Stimulated activated naive B cell treated with anti-CD40 and anti-IgM and Interleukin-4, amounts not matched to agents 10 μg/mL and 1 μg/mL and 100 μg/mL, for 72 hours (primary cell): ENCODE measurements at regions not wholly inside any gene's neighbourhood (a gene's known extent, or its start where the extent isn't known, plus 50 kb on each side); places are given as distances from the start of the nearest gene placed in this dataset.

ENCODE experiments used
- ATAC-seq, 2 donors: fragments of 150-1000 bp; cut with Tn5 transposase; replicated peaks; 2 replicates each; pipeline ENCODE4 v1.10.0; 2021; ENCODE audit warnings: moderate library complexity in 1 of 2
- DNase-seq: peaks from one replicate; pipeline ENCODE4 v3.0.0; 2021
- H3K27ac Mint-ChIP-seq: one replicate; pipeline ENCODE4 v1.8.0; 2022; ENCODE audit warnings: mild to moderate bottlenecking, mixed read lengths
- H3K27me3 Mint-ChIP-seq, 2 donors: one replicate each; pipeline ENCODE4 v1.8.0; 2022; ENCODE audit warnings: mixed read lengths in 2 of 2
- H3K36me3 Mint-ChIP-seq, 2 donors: one replicate each; pipeline ENCODE4 v1.8.0; 2022; ENCODE audit warnings: mixed read lengths in 2 of 2, mild to moderate bottlenecking in 1 of 2
- H3K4me1 Mint-ChIP-seq, 2 donors: one replicate each; pipeline ENCODE4 v1.8.0; 2022; ENCODE audit warnings: mixed read lengths in 2 of 2, mild to moderate bottlenecking in 1 of 2
- H3K4me3 Mint-ChIP-seq, 2 donors: one replicate each; pipeline ENCODE4 v1.8.0; 2022; ENCODE audit warnings: mild to moderate bottlenecking in 2 of 2, mixed read lengths in 2 of 2, moderate library complexity in 1 of 2
- H3K9me3 Mint-ChIP-seq, 2 donors: one replicate each; pipeline ENCODE4 v1.8.0; 2022; ENCODE audit warnings: mixed read lengths in 2 of 2, mild to moderate bottlenecking in 1 of 2

DNA sequence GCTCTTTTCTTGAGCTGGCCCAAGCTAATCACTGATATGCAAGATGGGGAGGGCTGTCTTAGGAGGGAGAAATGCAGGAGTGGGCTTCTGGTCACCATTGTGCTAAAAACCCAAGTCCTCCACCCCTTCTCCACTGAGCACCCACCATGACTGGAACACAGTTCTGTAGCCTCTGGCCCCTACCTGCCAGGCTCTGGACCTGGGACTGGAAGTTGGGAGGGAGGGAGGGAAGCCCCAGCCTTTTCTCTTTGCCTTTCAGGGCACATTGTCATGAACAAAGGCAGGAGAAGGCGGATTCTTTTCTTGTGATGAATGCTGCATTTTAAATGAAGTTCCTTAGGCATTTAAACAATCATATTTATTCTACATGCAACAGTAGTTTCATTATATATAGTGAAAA lies 559.1 kb upstream of the TRPC7 start:
- Mint-ChIP-seq H3K36me3 (no peaks in the 10 kb centered on the region), H3K27me3 (no peaks in the 10 kb centered on the region), H3K4me3 (no peak overlapping the region), H3K9me3 (peaks cover 3 to 7% of the 10 kb centered on the region in 2 donors), H3K27ac (no peak overlapping the region), H3K4me1 (no peaks in the 10 kb centered on the region)
- no peak for DNase-seq
- no peak for ATAC-seq

DNA sequence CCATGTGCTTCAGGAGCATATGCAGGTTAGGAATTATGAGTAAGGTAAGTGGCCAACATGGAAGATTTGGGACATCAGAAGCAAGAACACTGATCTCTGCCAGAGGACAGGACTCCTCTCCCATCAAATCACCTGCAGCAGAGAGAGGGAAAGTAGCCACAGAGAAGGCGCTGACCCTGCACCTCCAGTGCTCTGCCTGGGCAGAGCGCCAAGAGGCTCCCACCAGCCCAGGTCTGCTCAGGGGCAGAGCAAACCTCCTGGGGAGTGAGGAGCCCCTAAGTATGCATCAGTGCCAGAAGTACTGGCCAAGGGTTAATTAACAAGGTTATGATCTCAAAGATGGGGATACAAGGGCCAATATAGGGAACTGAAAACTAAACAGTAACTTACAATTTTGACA lies 545.3 kb upstream of the TRPC7 start:
- peaks cover under 1 to 4% of the 10 kb centered on the region in 2 donors for H3K9me3 Mint-ChIP-seq
- H3K36me3 Mint-ChIP-seq: no peaks in the 10 kb centered on the region
- H3K4me3 Mint-ChIP-seq: no peak overlapping the region
- no peak overlapping the region for H3K27ac Mint-ChIP-seq
- DNase-seq (no peak), ATAC-seq (no peak)
- H3K27me3 Mint-ChIP-seq: no peaks in the 10 kb centered on the region
- no peaks in the 10 kb centered on the region for H3K4me1 Mint-ChIP-seq

DNA sequence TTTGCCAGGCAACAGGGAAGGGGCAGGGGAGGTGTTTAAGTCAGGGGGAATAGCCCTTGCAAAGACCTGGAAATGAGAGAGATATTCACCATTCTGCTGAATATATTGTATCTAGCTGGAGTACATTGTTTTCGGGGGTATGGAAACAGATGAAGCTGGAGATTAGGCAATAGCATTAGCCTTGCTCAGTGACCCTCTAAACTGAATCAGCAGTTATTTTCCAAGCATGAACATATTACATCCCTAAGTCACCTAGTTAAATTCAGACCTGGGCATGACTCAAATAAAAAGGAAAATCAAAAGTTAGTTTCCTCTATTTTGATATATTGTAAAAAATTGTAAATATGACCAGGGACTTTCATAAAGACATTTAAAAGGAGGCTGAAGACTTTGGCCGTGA lies 544.6 kb upstream of the TRPC7 start:
- ATAC-seq (no peak), DNase-seq (no peak)
- no peak overlapping the region for H3K4me3 Mint-ChIP-seq
- H3K9me3 Mint-ChIP-seq: peaks cover 3 to 7% of the 10 kb centered on the region in 2 donors
- no peaks in the 10 kb centered on the region for H3K4me1 Mint-ChIP-seq
- no peaks in the 10 kb centered on the region for H3K36me3 Mint-ChIP-seq
- no peaks in the 10 kb centered on the region for H3K27me3 Mint-ChIP-seq
- H3K27ac Mint-ChIP-seq: no peak overlapping the region

DNA sequence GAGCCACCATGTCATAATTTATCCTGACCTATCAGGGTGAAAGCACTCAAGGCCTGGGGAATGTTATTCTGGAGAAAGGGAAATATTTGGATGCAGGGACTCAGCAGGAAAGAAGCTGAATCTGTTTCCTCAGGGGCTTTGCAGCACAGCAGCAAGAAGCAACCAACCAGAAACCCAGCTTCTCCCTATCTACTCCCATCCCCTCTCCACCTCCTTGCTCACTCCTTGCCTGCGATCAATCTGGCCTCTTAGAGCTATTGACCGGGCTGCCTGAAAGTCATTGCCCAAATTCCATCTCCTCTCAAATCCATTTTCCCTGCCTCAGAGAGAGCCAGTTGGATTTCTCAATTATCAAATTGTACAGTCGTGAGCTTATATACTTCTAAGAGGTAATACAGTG lies 542.0 kb upstream of the TRPC7 start:
- Mint-ChIP-seq H3K4me1 (no peaks in the 10 kb centered on the region), H3K27ac (no peak overlapping the region), H3K36me3 (no peaks in the 10 kb centered on the region), H3K27me3 (no peaks in the 10 kb centered on the region), H3K9me3 (peaks cover 3 to 5% of the 10 kb centered on the region in 2 donors), H3K4me3 (no peak overlapping the region)
- no peak for DNase-seq
- no peak for ATAC-seq

DNA sequence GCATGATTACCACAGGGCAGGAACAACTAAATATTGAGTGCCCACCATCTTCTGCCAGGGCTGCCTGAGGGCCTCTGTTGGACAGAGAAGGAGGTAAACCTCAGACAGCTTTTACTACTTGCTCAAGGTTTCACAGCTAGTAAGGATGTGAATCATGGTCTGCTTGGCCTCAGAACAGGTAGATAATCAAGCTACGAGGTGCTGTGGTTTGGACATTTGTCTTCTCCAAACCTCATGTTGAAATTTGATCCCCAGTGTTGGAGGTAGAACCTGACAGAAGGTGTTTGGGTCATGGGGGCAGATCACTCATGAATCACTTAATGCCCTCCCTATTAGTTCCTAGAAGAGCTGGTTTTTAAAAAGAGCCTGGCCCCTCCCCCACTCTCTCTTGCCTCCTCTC lies 541.2 kb upstream of the TRPC7 start:
- DNase-seq (no peak), ATAC-seq (no peak)
- Mint-ChIP-seq H3K9me3 (peaks cover 3 to 5% of the 10 kb centered on the region in 2 donors), H3K4me3 (no peak overlapping the region), H3K36me3 (no peaks in the 10 kb centered on the region), H3K27ac (no peak overlapping the region), H3K4me1 (no peaks in the 10 kb centered on the region), H3K27me3 (no peaks in the 10 kb centered on the region)

DNA sequence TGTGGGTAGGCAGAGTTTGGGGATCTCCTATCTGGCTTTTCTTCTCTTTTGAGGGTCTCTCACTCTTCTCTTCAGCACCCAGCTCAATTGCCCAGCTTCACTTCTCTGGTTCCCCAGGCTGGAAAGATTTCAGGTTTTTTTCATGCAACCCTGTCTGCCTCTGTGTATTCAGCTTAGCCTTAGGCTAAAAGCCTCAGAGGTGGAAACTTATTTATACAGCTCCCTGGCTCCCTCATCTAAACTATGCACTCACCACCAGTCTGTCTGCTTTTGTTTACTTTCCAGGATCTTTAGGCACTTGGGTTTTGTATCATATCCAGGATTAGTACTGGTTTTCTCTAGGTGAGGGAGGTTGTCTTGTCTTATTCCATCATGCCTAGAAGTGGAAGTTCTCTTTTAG lies 540.2 kb upstream of the TRPC7 start:
- H3K9me3 Mint-ChIP-seq: peaks cover 5 to 9% of the 10 kb centered on the region in 2 donors
- DNase-seq: no peak
- no peaks in the 10 kb centered on the region for H3K27me3 Mint-ChIP-seq

DNA sequence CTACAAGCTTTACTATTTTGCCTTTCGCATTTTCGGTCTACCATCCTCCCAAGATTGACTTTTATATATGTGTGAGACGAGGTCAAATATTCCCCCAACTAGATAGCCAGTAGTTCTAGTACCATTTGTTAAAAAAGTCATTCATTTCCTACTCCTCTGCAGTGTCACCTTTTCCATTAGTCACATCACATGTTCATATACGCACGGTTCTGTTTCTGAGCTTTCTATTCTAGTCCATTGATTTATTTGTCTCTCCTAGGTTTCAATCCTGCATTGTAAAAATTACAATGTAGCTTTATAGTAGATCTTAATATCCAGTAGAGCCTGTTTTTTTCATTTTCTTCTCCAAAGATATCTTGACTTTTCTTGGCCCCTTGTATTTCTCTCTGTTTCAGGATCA lies 528.7 kb upstream of the TRPC7 start:
- H3K9me3 Mint-ChIP-seq: peaks cover under 1 to 4% of the 10 kb centered on the region in 2 donors
- no peaks in the 10 kb centered on the region for H3K4me1 Mint-ChIP-seq
- H3K27me3 Mint-ChIP-seq: no peaks in the 10 kb centered on the region
- no peak overlapping the region for H3K27ac Mint-ChIP-seq
- no peak overlapping the region for H3K4me3 Mint-ChIP-seq
- DNase-seq: no peak
- peak in 1 of 2 donors; percentile 31 for ATAC-seq
- no peaks in the 10 kb centered on the region for H3K36me3 Mint-ChIP-seq

More for the DNA sequence above, 540.2 kb upstream of the TRPC7 start:
- Mint-ChIP-seq H3K27ac (no peak overlapping the region), H3K36me3 (no peaks in the 10 kb centered on the region), H3K4me3 (no peak overlapping the region), H3K4me1 (no peaks in the 10 kb centered on the region)
- no peak for ATAC-seq

DNA sequence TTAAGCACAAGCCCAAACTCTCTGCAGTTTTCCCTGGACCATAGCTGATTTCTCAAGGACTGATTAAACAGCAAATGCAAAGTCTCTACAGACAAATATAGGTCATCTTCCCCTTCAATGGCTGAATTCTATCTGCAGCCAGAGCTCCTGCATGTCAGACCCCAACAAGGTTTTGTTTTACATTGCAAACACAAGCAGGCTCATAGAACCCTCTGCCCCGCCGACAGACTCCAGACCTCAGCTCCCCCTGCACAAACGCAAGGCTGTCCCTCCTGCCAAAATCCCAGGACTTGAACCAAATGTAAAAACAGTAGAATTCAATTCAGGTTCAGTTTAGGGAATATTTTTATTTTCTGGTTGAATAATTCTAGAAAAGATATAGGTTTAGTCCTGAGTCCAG lies 526.7 kb upstream of the TRPC7 start:
- DNase-seq (no peak), ATAC-seq (no peak)

DNA sequence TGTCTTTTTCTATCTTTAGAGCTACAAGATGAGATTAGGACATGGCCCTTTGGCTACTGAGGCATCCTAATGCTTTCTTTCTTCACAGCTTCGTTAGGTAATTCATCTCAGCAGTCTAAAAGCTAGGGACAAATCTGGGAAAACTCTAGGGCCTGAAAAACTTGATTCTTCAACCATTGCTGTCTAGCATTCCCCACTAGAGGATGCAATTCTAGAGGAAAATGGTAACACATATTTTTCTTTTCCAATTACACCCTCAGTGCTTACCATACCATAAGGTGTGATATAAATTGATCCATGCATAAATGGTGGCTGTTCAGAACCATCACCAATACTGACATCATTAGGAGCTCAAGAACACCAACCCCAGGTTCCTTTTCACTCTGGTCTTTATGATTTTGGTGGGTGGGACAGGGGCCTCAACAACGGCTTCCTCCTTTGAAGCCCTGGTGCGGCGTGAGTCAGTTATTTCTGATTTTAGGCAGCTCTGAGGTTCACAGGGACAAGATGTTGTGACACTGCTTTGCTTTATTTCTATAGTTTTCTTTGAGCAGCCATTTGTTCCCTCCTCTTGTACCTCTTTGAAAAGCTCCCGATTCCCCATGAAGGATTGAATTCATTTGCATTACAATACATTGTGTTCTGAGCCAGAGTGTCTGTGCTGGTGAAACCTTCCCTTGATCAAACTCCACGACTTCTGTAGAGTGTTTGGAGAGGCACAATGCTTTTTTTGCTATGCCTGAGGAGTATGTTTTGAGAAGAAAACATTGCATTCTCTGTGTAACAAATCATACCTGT lies 526.0 kb upstream of the TRPC7 start:
- Mint-ChIP-seq H3K4me3 (no peak overlapping the region), H3K36me3 (no peaks in the 10 kb centered on the region)
- no peak for ATAC-seq

More for the DNA sequence above, 526.7 kb upstream of the TRPC7 start:
- Mint-ChIP-seq H3K4me3 (no peak overlapping the region), H3K36me3 (no peaks in the 10 kb centered on the region), H3K4me1 (no peaks in the 10 kb centered on the region), H3K27me3 (no peaks in the 10 kb centered on the region), H3K9me3 (peaks cover 0 to 1% of the 10 kb centered on the region in 2 donors), H3K27ac (no peak overlapping the region)

DNA sequence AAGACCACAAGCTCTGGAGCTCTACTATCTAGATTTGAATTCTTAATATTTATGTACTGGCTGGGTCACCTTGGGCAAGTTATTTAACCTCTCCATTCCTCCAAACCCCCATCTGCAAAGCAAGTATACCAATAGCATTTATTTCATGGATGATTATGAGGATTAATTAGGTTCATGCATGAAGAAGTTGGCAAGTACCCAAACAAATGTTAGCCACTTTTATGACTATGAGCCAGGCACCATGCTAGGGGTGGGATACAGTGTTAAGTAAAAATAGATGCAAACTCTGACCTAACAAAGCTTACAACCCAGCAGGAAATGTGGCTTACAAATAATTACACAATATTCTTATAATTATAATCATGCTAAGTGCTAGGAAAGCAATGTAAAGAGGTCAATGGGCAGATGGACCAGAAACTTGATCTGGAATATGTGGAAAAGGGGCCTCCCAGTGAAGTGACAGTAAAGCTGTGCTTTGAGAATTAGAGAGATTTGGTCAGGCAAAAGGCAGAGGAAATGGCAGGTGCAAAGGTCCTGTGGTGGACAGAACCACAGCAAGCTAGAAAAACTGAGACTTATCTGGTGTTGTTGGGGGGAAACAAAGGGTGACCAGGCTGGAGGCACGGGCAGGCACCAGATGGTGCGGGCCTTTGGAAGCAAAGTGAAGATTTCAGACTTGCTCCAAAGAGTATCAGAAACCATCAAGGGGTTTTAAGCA lies 525.2 kb upstream of the TRPC7 start:
- DNase-seq (no peak), ATAC-seq (no peak)
- Mint-ChIP-seq H3K9me3 (peaks cover 0 to 1% of the 10 kb centered on the region in 2 donors), H3K4me1 (no peaks in the 10 kb centered on the region), H3K27ac (no peak overlapping the region), H3K27me3 (no peaks in the 10 kb centered on the region), H3K36me3 (no peaks in the 10 kb centered on the region), H3K4me3 (no peak overlapping the region)

More for the DNA sequence above, 526.0 kb upstream of the TRPC7 start:
- Mint-ChIP-seq H3K27me3 (no peaks in the 10 kb centered on the region), H3K27ac (no peak overlapping the region), H3K9me3 (peaks cover 0 to 1% of the 10 kb centered on the region in 2 donors), H3K4me1 (no peaks in the 10 kb centered on the region)
- no peak for DNase-seq

DNA sequence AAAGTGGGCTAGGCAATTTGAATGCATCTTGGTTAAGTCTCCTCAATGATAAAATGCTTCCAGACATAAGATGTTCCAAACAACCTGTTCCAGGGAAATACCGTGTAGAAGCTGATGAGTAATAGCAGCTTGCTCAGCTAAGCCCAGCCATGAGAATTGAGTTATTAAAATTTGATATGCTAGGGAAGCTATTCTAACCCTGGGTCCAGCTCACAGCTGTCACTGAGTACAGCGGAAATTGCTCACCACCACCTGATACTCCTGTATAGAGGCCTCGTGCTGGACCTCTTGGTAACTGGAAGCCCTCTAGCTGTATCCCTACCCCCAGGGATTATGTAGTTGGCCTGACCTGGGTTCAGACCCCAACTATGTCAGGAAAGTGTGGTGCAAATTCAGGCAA lies 521.3 kb upstream of the TRPC7 start:
- Mint-ChIP-seq H3K27me3 (no peaks in the 10 kb centered on the region), H3K36me3 (no peaks in the 10 kb centered on the region), H3K4me1 (no peaks in the 10 kb centered on the region), H3K4me3 (no peak overlapping the region), H3K27ac (no peak overlapping the region), H3K9me3 (peaks cover 0 to 6% of the 10 kb centered on the region in 2 donors)
- DNase-seq (no peak), ATAC-seq (no peak)

DNA sequence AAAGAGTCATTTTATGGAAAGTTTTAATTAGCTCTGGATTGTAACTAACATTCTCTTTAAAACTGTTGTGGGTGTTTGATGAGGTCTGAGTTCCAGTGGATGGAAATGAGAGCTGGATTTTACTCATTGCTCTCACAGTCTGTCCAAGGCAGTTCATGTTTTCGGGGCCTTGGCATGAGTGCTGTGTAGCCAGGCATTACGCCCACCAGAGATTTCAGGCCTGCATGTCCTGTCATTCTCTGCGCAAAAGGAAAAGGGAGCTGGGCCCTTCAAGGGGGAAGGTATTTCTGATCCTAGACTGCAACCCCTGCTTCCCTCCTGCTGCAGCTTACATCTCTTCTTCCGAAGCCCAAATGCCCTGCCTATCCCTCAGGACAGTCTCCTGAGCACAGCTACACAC lies 499.6 kb upstream of the TRPC7 start:
- no peak overlapping the region for H3K4me3 Mint-ChIP-seq
- peaks cover 0 to 1% of the 10 kb centered on the region in 2 donors for H3K9me3 Mint-ChIP-seq
- H3K36me3 Mint-ChIP-seq: no peaks in the 10 kb centered on the region
- ATAC-seq (no peak), DNase-seq (no peak)
- H3K27me3 Mint-ChIP-seq: no peaks in the 10 kb centered on the region
- no peak overlapping the region for H3K27ac Mint-ChIP-seq
- no peaks in the 10 kb centered on the region for H3K4me1 Mint-ChIP-seq

DNA sequence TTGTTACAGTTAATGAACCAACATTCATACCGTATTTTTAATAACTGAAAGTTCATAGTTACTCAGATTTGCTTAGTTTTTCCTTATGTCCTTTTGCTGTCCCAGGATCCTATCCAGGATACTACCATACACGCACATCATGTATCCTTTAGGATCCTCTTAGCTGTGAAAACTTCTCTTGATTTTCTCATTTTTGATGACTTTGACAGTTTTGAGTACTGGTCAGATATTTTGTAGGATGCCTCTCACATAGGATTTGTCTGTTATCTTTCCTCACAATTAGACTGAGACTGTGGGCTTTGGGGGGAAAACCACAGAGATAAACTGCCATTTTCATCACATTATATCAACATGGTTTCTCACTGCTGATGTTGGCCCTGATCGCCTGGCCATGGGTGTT lies 491.3 kb upstream of the TRPC7 start:
- DNase-seq (no peak), ATAC-seq (no peak)
- H3K27ac Mint-ChIP-seq: no peak overlapping the region
- H3K36me3 Mint-ChIP-seq: no peaks in the 10 kb centered on the region
- no peak overlapping the region for H3K4me3 Mint-ChIP-seq
- H3K4me1 Mint-ChIP-seq: no peaks in the 10 kb centered on the region
- no peaks in the 10 kb centered on the region for H3K27me3 Mint-ChIP-seq
- peaks cover 4 to 9% of the 10 kb centered on the region in 2 donors for H3K9me3 Mint-ChIP-seq

DNA sequence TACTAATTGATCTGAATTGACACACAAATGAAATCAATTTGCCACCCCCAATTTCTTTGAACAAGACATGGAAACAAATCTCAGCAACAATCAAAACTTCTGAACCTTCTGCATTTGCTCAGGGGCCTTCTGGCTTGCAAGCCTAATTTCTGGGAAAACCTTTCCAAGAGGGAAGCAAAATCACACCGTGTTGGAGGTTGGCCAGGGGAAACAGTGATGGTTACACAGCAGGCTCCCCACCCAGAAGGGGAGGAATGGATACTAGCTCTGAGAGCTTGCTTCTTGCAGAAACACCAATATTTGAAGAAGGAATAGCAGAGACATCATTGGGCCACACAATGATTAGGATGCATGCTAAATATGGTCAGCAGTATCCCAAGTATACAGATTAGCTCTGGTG lies 488.6 kb upstream of the TRPC7 start:
- Mint-ChIP-seq H3K27ac (no peak overlapping the region), H3K27me3 (no peaks in the 10 kb centered on the region), H3K4me3 (no peak overlapping the region), H3K9me3 (peaks cover 17 to 20% of the 10 kb centered on the region in 2 donors), H3K4me1 (no peaks in the 10 kb centered on the region), H3K36me3 (no peaks in the 10 kb centered on the region)
- no peak for DNase-seq
- no peak for ATAC-seq

DNA sequence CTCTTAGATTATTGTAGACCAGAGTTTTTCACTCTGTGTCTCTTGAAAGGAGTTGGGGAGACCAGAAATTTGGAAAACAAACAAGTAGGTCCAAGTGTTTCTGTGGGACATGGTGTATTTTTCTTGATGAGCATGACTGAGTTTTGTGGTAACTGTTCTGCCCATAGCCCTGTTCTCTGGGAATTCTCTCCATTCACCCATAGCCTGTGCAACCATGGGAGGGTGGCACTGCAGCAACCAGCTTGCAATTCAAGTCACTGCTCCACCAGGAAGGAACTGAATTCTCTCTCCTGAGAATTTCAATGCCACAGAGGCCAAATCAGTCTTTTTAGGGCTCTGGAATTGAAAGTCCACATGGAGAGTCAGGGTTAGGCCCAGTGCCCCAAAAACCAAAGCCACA lies 475.3 kb upstream of the TRPC7 start:
- ATAC-seq: no peak
- Mint-ChIP-seq H3K4me3 (no peak overlapping the region), H3K9me3 (peaks cover 0 to 5% of the 10 kb centered on the region in 2 donors), H3K36me3 (no peaks in the 10 kb centered on the region), H3K4me1 (no peaks in the 10 kb centered on the region), H3K27ac (no peak overlapping the region), H3K27me3 (no peaks in the 10 kb centered on the region)
- DNase-seq: no peak
